NK-92 treated with Interleukin-12 subunit alpha and Interleukin-12 subunit beta, amount 100 ng/mL, for 24 hours (cell line): ENCODE measurements at regions not wholly inside any gene's neighbourhood (a gene's known extent, or its start where the extent isn't known, plus 50 kb on each side); places are given as distances from the start of the nearest gene placed in this dataset.
"Not testable (repeated sequence)": the region's sequence is repeated elsewhere in the genome, so short reads cannot be mapped to it uniquely, and the experiment has no call there.

ENCODE experiments used
- DNase-seq: peaks from one replicate; lab custom pipeline; 2025; lab: John Stamatoyannopoulos, UW

DNA sequence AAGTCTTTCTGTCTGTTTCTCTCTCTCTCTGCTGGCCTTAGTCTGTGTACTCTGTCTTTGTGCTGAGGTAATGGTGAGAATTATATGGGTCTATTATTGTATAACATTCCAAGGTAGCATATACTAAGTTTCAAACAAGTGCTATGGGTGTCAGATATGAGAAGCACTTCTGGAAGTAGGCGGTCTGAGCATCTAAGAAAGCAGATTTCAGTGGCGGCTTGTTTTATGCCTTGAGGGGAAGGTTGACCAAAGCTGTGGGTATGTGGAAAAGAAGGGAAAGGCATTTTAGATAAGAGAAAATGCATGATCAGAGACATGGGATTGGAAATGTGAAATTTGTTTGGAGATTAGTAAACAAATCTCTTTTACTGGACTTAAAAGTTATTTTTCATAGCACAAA, 348.5 kb downstream of the RFC3 start:
- DNase-seq = no peak

DNA sequence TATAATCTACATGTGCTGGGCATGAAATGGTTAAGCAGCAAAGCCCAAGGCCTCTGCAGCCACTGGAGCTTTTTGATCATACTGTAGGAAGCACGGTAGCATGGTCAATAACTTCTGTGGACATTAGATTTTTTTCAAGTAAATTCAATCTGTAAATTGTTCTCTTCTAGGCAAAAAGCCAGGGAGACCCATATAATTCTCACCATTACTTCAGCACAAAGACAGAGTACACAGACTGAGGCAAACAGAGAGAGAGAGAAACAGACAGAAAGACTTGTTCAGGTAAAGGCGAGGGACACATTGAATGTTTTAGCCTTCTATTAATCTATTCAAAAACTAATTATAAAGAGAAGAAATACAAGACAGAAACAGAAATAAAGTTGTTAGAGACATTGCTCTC, 349.4 kb downstream of the RFC3 start:
- DNase-seq = no peak

DNA sequence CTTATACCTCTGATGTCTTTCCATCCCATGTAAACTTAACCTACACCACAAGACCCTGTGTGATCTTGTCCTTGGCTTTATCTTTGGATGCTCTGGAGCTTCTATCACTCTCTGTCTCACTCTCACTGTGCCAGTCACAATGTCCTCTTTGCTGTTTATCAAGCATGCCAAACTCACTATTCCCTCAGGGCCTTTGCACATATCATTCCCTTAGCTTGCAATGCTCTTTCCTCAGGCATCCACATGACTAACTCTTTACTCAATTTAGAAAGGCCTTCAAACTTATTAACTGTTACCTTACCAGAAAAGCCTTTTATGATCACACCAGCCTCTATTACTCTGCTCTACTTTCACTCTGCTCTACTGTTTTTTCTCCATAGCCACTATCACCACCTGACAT, 354.1 kb downstream of the RFC3 start:
- no peak for DNase-seq

GRCh38 chr13:34174671-34175145, 356.8 kb downstream of the RFC3 start:
- no peak for DNase-seq

DNA sequence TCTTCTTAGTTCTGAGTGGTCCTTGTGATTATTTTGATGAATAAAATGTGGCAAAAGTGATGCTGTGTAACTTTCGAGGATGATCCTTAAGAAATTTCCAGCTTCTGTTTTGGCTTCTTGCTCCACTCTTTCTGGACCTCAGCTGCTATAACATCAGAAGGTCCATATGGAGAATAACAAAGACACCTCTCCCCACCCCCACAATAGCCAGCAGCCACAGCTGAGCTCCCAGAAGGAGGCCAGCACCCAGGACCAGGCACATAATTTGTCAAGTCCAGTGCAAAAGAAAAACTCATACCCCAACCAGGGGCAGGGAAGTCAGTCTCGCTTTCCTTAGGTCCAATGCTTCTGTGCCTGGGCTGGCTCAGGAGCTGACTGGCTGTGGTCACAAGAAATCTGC, 357.6 kb downstream of the RFC3 start:
- DNase-seq = no peak

- DNase-seq = no peak
Observed at GRCh38 chr13:34176633-34177032, 358.7 kb downstream of the RFC3 start.

GRCh38 chr13:34179481-34179880, 361.5 kb downstream of the RFC3 start:
- no peak for DNase-seq

GRCh38 chr13:34179927-34180326, 362.0 kb downstream of the RFC3 start:
- no peak for DNase-seq

DNA sequence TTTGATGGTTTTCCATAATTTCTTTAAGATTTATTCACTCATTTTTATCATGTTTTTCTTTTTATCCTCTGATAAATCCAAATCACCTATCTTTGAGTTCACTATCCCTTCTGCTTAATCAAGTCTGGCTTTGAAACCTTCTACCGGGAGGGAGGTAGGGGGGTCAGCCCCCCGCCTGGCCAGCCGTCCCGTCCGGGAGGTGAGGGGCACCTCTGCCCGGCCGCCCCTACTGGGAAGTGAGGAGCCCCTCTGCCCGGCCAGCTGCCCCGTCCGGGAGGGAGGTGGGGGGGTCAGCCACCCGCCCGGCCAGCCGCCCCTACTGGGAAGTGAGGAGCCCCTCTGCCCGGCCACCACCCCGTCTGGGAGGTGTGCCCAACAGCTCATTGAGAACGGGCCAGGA, 363.3 kb downstream of the RFC3 start:
- not testable (repeated sequence) for DNase-seq

DNA sequence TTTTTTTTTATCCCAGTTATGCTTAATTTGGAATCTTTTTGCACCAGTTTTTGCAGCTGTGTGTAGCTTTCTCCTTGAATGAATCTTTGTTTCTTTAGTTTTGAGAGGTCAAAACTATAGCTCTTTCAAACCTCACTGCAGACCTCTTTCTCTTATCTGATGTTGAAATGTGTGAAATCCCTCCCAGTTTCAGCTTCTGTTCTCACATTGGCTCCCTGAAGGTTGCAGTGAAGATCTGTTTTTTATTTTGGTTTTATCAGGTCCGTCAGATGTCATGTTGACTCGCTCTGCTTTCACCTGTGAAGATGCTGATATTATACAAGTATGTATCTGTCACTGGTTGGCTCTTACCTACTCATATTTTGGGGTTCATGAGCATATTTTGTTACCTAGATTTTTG, 372.0 kb downstream of the RFC3 start:
- DNase-seq = no peak

DNA sequence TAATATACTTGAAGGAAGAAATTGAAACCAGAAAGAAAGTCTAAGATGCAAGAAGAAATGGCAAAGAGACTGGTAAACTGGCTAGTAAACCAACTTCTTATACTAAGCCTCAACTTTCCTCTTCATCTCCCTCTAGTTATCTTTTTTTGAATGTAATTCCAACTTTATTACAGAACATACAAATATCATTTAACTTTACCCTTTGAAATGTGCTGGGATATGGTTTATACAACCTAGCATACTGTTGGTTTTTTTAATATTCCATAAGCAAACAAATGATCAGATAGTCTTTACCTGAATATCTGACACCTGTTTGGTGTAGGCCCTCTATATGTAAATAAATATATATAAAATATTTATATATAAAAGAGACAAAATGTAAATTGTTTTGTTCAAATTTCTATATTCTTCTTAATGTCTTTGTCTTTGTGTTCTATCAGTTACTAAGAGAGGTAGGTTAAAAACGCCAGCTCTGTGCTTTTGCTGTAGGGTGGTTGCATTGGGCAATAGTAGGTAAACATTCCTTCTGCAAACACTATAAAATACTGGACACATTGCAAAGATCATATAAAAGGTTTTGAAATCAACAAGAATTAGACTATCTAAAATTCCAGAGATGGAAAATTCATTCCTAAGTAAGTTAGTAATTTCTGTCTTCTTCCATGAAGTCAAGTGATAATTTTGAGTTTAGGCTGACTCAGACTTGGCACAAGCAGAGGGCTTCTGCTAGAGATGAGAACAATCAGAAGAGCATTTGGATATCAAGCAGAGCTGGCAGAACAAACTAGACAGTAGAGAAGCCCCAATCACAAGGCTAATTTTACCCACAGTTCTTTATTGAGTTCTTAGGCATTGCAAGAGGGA, 383.3 kb downstream of the RFC3 start:
- DNase-seq = no peak

DNA sequence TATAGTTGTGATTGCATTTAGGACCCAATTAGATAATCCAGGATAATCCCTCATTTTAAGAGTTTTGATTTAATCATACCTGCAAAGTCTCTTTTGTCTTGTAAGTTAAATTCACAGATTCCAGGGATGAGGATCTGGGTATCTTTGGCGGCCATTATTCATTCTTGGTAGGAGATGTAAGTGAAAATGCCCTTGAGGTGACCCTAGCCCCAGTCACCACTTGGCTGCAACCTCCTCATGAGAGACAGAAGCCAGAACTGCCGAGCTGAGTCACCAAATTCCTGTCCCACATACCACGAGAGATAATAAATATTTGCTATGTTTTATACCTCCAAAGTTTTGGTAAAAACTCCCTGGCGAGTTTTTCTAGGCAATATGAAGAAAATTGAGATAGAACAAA, 389.4 kb downstream of the RFC3 start:
- no peak for DNase-seq

DNA sequence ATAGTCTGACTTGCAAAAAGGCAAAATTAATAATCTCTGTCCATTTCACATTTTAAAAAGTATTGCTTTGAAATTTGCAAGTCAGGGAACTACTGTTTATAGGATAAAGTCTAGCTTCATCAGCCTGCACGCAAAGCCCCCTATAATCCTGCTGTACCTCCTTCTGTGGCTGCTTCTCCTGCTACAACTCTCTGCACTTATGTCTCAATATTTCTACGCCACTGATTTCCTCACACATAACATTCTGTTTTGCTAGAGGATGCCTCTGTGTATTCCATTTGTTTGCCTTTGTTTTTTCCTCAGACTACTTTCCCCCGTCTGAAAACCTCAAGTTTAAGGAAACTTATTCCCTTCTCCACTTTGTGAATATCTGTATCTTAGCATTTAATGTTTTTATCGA, 389.9 kb downstream of the RFC3 start:
- no peak for DNase-seq

DNA sequence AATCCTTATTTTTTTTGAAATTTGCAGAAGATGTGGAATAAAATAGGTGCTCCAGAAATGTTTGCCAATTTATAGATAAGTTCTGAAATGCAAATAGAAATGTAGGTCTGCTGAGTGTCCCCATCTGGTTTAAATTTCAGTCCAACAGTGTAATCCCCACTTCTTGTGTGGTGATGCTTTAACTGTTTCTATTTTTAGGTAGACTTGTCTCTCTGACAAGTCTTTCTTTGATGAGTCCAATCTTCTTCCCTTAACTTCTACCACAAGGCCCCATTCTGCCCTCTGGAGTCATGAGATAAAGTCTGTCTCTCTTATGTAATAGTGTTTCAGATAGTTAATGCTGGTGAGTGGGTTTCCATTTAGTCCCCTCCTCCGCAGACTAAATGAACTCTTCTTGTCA, 390.4 kb downstream of the RFC3 start:
- no peak for DNase-seq

GRCh38 chr13:34210341-34210740, 392.4 kb downstream of the RFC3 start:
- no peak for DNase-seq

GRCh38 chr13:34214686-34215085, 396.7 kb downstream of the RFC3 start:
- DNase-seq = no peak

DNA sequence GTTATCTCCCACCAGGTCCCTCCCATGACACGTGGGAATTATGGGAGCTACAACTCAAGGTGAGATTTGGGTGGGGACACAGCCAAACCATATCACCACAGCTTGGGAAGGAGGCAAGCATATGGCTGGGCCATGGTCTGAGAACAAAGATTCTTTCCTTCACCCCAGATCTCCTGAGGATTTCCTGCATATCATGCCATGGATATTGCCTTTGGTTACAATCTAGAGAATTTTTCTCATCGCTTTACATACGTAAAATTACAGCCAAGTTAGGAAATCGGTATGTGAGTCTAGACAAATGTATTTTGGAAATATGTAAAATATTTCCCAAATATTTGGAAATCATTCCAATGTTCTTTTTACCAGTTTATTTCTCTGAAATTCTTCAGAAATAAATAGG, 398.3 kb downstream of the RFC3 start:
- no peak for DNase-seq

DNA sequence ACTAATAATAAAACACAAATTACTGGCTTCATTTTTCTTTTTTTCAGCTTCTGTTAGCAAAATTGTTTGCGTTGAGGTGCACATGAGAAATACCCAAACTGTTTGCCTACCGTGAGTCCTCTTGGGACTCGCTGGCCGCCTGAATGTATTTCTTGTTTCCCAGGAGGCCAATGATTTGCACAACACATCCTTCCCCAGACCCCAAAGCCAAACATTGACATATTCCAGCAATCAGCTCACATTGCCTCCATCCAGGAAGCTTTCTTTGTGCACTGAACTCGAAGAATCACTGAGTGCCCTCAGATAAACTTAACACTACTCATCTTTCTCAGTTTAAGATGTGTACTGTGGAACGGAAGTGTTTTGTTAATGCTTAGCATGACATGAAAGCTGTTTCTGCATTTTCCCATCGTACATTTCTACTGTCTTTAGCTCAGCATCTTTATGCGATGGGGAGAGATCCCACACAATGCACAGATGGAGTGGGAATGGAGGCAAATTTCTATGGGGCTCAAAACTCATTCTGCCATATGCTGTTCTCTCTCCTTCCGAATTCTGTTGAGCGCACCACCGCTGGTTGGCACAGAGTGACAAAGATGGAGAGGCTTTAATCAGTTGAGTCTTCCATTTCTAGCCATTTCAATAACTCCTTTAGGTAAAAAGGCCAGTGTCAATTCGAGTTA, 399.5 kb downstream of the RFC3 start:
- DNase-seq = no peak

GRCh38 chr13:34223984-34224383, 406.0 kb downstream of the RFC3 start:
- no peak for DNase-seq

GRCh38 chr13:34224877-34225276, 406.9 kb downstream of the RFC3 start:
- no peak for DNase-seq

DNA sequence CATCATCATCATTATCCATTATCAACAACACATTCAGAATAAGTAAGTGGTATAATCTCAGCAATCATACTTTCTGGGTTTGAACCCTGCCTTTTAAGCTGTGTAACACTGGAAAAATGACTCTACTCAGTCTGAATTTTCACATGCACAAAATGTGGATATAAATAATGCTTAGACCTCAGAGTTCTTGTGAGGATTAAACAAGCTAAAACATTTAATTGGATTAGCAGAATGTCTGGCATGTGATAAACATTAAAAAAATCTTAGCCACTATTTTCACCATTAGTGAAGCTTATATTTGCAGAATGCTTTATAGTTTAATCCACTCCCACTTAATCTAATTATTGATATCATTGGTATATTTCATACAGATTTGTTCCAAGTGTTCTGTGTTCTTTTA, 412.3 kb downstream of the RFC3 start:
- no peak for DNase-seq

DNA sequence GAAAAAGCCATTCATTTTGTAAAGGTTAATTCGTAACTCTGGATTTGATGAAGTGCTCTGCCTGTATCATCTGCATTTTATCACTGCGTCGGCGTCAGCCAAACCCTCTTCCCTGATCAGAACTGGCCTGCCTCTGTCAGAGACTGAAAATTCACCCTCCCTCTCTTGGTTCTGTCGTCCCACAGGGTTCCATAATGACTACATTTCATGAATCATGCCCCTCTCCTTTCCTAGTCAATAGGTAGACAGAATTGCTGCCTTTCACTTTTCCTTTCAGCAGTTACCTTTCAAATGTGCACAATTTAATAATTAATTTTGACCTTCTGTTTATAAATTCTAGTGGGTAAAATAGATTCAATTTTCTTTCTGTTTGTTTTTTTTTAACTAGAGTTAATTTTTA, 423.4 kb downstream of the RFC3 start:
- DNase-seq = no peak

DNA sequence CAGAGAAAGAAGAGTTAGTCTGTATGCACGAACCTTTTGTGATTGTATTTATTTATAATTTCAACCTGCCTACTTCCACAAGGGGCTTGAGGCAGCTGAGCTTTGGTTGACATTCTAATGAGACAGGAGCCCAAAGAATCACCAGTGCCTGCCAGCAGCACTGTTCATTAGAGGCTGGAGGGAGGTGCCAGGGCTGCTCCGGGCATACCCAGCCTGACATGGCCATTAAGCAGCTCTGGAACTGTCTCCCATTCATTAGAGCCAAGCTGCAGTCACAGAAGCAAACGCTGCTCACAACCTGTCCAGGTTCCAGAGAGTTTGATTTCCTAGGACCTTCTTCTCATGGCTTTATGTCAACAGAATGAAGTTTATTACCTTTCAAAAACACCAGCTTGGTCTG, 425.5 kb downstream of the RFC3 start:
- DNase-seq = no peak

DNA sequence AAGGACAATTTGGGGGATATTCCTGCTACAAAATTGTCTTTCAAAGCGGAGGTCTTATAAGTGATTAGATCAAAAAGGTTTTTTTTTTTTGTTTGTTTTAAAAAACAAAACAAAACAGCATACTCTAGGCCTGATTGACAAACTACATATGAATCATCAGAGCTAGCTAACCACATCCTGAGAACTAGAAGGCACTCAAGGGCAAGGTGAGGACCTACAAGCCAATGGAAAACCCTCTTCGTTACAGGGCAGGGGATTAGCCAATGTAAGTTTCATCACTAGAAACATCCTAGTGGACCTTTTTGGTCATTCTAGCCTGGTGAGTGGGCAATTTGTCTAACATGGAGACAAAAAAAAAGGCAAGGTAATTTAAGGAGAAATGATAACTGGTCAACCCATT, 428.6 kb downstream of the RFC3 start:
- peak; percentile 3 for DNase-seq
